ENCODE measurements at regions not wholly inside any gene's neighbourhood (a gene's known extent, or its start where the extent isn't known, plus 50 kb on each side); places are given as distances from the start of the nearest gene placed in this dataset.
"Not testable (repeated sequence)": the region's sequence is repeated elsewhere in the genome, so short reads cannot be mapped to it uniquely, and the experiment has no call there.

DNA sequence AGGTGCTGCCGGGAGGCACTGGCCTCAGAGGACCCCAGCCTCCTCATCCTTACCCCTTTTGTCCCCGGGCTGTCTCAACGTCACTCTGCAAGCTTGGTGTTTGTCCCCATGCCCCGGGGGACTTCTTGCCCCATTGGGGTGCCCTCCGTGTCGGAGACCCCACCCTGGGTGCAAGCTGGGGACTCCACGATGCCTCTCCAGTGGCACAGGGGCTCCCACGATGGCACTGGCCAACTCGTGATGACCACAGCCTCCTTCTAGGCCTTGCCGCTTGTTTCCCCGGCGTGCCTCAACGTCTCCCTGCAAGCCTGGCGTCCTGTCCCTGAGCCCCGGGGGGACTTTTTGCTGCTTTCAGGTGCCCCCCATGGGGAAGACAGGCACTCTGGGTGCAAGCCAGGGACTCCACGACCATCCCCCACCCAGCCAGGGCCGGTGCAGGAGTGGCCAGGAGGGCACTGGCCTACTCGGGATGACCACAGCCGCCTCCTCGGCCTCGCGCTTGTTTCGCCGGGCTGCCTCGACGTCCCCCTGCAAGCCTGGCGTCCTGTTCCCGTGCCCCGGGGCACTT, 237.0 kb downstream of the TUBA3C start:
- Mint-ChIP-seq H3K27me3 (ENCODE audit: insufficient read depth) (peaks cover 1% of the 10 kb centered on the region; the same call in 1 of the 2 replicates), H3K4me1 (ENCODE audit: low read depth) (no peaks in the 10 kb centered on the region), H3K27ac (no peak overlapping the region), H3K4me3 (no peak overlapping the region), H3K36me3 (ENCODE audit: low read depth) (no peaks in the 10 kb centered on the region), H3K9me3 (peaks cover 11% of the 10 kb centered on the region)
- no peak for DNase-seq
- TF ChIP-seq CTCF (IDR thresholded peaks at IDR 0.05), result no peak

DNA sequence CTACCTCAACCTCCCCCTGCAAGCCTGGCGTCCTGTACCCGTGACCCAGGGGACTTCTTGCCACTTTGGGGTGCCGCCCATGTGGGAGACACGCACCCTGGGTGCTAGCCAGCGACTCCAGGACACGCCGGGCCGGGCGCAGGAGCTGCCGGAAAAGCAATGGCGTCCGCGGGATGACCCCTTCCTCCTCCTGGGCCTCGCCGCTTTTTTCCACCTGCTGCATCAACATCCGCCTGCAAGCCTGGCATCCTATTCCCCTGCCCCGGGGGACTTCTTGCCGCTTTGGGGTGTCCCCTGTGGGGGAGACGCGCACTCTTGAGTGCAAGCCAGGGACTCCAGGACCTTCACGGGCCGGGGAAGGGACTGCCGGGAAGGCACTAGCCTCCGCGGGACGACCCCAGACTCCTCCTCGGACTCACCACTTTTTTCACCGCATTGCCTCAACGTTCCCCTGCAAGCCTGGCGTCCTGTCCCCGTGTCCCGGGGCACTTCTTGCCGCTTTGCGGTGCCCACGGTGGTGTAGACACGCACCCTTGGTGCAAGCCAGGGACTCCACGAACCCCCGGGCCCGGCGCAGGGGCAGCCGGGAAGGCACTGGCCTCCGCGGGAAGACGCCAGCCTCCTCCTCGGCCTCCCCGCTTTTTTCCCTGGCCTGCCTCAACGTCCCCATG, 237.8 kb downstream of the TUBA3C start:
- Mint-ChIP-seq H3K27ac (no peak overlapping the region), H3K4me1 (ENCODE audit: low read depth) (no peaks in the 10 kb centered on the region), H3K4me3 (no peak overlapping the region), H3K27me3 (ENCODE audit: insufficient read depth) (peaks cover 1% of the 10 kb centered on the region; the same call in 1 of the 2 replicates), H3K36me3 (ENCODE audit: low read depth) (no peaks in the 10 kb centered on the region), H3K9me3 (peaks cover 9% of the 10 kb centered on the region)
- TF ChIP-seq CTCF (IDR thresholded peaks at IDR 0.05), result no peak
- DNase-seq, result no peak

- Mint-ChIP-seq H3K9me3 (peaks cover 10% of the 10 kb centered on the region), H3K27ac (no peak overlapping the region), H3K4me3 (no peak overlapping the region), H3K27me3 (ENCODE audit: insufficient read depth) (peaks cover 1% of the 10 kb centered on the region; the same call in 1 of the 2 replicates), H3K4me1 (ENCODE audit: low read depth) (no peaks in the 10 kb centered on the region), H3K36me3 (ENCODE audit: low read depth) (no peaks in the 10 kb centered on the region)
- no peak for DNase-seq
- TF ChIP-seq CTCF (IDR thresholded peaks at IDR 0.05), result no peak
Observed at GRCh38 chr13:18943273-18943672, 238.4 kb downstream of the TUBA3C start.

DNA sequence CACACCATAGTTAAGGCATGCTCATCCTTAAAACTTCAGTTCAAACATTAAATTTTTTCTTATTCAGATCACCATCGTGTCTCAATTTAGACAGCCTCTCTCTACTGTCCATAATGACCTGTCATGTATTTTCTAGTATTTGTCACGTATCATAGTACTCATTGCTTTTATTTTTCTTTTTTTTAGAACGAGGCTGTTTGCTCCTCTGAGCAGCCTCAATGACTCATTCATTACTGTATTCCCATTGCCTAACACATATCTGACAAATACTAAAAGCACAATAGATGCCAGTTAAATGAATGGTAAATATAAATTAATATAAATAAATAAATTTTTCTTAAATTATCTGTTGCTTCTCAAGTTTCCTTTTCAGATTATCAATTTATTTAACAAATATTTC, 245.5 kb downstream of the TUBA3C start:
- no peaks in the 10 kb centered on the region for H3K4me1 Mint-ChIP-seq (ENCODE audit: low read depth)
- peaks cover 28% of the 10 kb centered on the region for H3K9me3 Mint-ChIP-seq
- TF ChIP-seq CTCF (IDR thresholded peaks at IDR 0.05), result no peak
- H3K27ac Mint-ChIP-seq, result no peak overlapping the region
- no peak for DNase-seq
- H3K4me3 Mint-ChIP-seq, result no peak overlapping the region
- no peaks in the 10 kb centered on the region for H3K27me3 Mint-ChIP-seq (ENCODE audit: insufficient read depth)
- no peaks in the 10 kb centered on the region for H3K36me3 Mint-ChIP-seq (ENCODE audit: low read depth)

GRCh38 chr13:18921063-18921462, 260.6 kb downstream of the TUBA3C start:
- no peak overlapping the region for H3K27ac Mint-ChIP-seq
- H3K27me3 Mint-ChIP-seq (ENCODE audit: insufficient read depth), result no peaks in the 10 kb centered on the region
- no peaks in the 10 kb centered on the region for H3K36me3 Mint-ChIP-seq (ENCODE audit: low read depth)
- DNase-seq, result no peak
- H3K4me1 Mint-ChIP-seq (ENCODE audit: low read depth), result no peaks in the 10 kb centered on the region
- H3K4me3 Mint-ChIP-seq, result no peak overlapping the region
- H3K9me3 Mint-ChIP-seq, result peaks cover 6% of the 10 kb centered on the region; the same call in 1 of the 2 replicates
- TF ChIP-seq CTCF (IDR thresholded peaks at IDR 0.05), result no peak

DNA sequence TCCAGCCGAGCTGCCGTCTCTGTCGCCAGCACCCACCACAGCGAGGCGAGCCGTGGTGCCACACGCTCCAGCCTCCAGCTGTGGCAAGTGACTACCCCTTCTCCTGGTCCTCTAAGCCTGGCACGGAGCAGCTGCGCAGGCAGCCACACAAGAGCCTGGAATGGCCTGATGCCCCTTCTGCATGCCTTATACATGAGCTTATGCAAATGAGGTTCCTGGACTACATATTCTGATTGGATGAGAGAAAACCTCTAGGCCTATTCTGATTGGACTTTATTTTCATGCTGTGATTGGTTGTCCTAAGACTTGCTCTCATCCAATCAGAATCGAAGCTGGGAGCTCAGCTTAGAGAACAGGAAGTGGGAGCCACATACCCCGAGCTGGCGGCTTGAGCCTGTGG, 276.5 kb downstream of the TUBA3C start:
- H3K4me1 Mint-ChIP-seq (ENCODE audit: low read depth); DNase-seq; H3K27ac Mint-ChIP-seq; H3K4me3 Mint-ChIP-seq; H3K36me3 Mint-ChIP-seq (ENCODE audit: low read depth); H3K27me3 Mint-ChIP-seq (ENCODE audit: insufficient read depth): not testable (repeated sequence)
- peaks cover 59% of the 10 kb centered on the region for H3K9me3 Mint-ChIP-seq

DNA sequence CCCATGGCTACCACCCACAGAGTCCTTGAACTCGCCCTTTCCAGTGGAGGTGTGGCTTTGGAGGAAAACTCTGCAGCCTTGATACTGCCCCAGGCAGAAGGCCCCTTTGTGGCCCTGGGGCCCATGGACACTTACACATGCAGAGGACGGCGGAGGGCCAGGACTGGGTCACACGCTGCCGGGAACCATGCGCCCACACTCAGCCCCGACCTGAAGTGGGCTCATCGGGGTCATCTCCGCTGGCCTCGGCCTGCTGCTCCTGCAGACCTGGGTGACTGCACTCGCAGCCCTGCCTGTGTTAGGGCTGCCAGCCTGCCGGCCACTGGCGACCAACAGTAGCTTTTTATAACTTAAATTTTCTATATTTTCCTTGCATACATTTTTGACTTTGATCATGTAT, 286.2 kb downstream of the TUBA3C start:
- H3K27me3 Mint-ChIP-seq (ENCODE audit: insufficient read depth); H3K4me3 Mint-ChIP-seq; DNase-seq; H3K36me3 Mint-ChIP-seq (ENCODE audit: low read depth); H3K27ac Mint-ChIP-seq; H3K4me1 Mint-ChIP-seq (ENCODE audit: low read depth): not testable (repeated sequence)
- peaks cover 24% of the 10 kb centered on the region for H3K9me3 Mint-ChIP-seq

- DNase-seq; H3K27me3 Mint-ChIP-seq (ENCODE audit: insufficient read depth); H3K4me1 Mint-ChIP-seq (ENCODE audit: low read depth); H3K27ac Mint-ChIP-seq; H3K36me3 Mint-ChIP-seq (ENCODE audit: low read depth); H3K4me3 Mint-ChIP-seq: not testable (repeated sequence)
- H3K9me3 Mint-ChIP-seq, result peaks cover 32% of the 10 kb centered on the region
Observed at GRCh38 chr13:18891242-18891641, 290.4 kb downstream of the TUBA3C start.
